ENCODE measurements at regions not wholly inside any gene's neighbourhood (a gene's known extent, or its start where the extent isn't known, plus 50 kb on each side); places are given as distances from the start of the nearest gene placed in this dataset.

- TF ChIP-seq AFF4 (CRISPR knock-in tag; IDR thresholded peaks at IDR 0.05; ENCODE audit: borderline replicate concordance) (no peak), ZNF512 (CRISPR knock-in tag; IDR thresholded peaks at IDR 0.05; ENCODE audit: borderline replicate concordance) (no peak), HMGXB4 (CRISPR knock-in tag; IDR thresholded peaks at IDR 0.05) (no peak), JUN (CRISPR knock-in tag; IDR thresholded peaks at IDR 0.05) (no peak), ZNF425 (CRISPR knock-in tag; conservative IDR thresholded peaks at IDR 0.05) (no peak), RORB (CRISPR knock-in tag; IDR thresholded peaks at IDR 0.05) (no peak)
Measured at GRCh38 chr12:126036348-126036747, 971.1 kb downstream of the AACS start (continued).

- no peak for ATAC-seq
- Mint-ChIP-seq H3K4me1 (no peaks in the 10 kb centered on the region), H3K4me3 (no peak overlapping the region), H3K27ac (no peak overlapping the region), H3K36me3 (peaks cover 72% of the 10 kb centered on the region), H3K9me3 (peaks cover 66% of the 10 kb centered on the region), H3K27me3 (ENCODE audit: low read depth) (peaks cover 10% of the 10 kb centered on the region)
- TF ChIP-seq ZNF317 (CRISPR knock-in tag; IDR thresholded peaks at IDR 0.05; ENCODE audit: borderline replicate concordance, low read depth) (no peak), MYBL2 (CRISPR knock-in tag; IDR thresholded peaks at IDR 0.05) (no peak), PREB (CRISPR knock-in tag; IDR thresholded peaks at IDR 0.05; ENCODE audit: borderline replicate concordance) (no peak), NFYB (CRISPR knock-in tag; conservative IDR thresholded peaks at IDR 0.05; ENCODE audit: low read depth) (no peak), E2F5 (CRISPR knock-in tag; IDR thresholded peaks at IDR 0.05) (no peak), ZNF512 (CRISPR knock-in tag; IDR thresholded peaks at IDR 0.05; ENCODE audit: borderline replicate concordance) (no peak), CREB1 (CRISPR knock-in tag; IDR thresholded peaks at IDR 0.05) (no peak), ZBTB43 (CRISPR knock-in tag; IDR thresholded peaks at IDR 0.05) (no peak), ATF6 (CRISPR knock-in tag; IDR thresholded peaks at IDR 0.05) (no peak), KAT7 (CRISPR knock-in tag; IDR thresholded peaks at IDR 0.05; ENCODE audit: borderline replicate concordance) (no peak), PRRX2 (CRISPR knock-in tag; IDR thresholded peaks at IDR 0.05) (no peak), HMGA2 (CRISPR knock-in tag; IDR thresholded peaks at IDR 0.05) (no peak)
- CTCF ChIA-PET: no interaction called here
- POLR2A ChIA-PET: no interaction called here
- no peak for DNase-seq (ENCODE audit: low spot score)
Measured at GRCh38 chr12:126038434-126038833, 973.2 kb downstream of the AACS start.
